Activated effector memory CD4-positive, alpha-beta T cell treated with anti-CD3 and anti-CD28 coated beads, Interleukin-2, amount 50 U/mL, for 16 hours (primary cell): ENCODE measurements at regions not wholly inside any gene's neighbourhood (a gene's known extent, or its start where the extent isn't known, plus 50 kb on each side); places are given as distances from the start of the nearest gene placed in this dataset.
"Not testable (repeated sequence)": the region's sequence is repeated elsewhere in the genome, so short reads cannot be mapped to it uniquely, and the experiment has no call there.

Experiments used
- DNase-seq: peaks from one replicate; pipeline ENCODE4 v3.0.0-alpha.2; 2020

DNA sequence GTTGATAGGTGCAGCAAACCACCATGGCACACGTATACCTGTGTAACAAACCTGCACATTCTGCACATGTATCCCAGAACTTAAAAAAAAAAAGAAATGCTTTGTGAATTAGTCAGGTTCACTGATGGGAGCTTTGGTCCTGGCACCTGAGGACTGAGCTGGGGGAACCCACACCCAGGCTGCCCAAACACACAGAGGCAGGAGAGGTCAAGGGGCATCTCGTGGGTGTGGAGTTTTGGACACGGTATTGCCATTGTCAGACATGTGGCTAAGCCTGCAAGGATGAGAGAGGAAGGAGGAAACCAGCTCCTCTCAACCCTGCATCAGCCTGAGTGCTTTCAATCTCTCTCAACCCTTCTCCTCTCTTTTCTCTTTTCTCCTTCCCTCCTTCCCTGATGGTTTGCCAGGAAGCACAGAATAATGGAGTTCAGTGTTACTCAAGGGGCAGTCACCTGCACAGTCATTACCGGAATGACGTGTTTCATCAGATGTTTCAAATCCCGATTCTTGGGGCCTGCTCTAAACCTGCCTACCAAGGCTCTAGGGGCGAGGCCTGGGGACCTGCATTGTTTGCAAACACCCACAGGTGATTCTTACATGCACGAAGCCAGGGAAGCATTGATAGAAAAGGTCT lies 89.9 kb upstream of the NEDD9 start:
- no peak for DNase-seq

GRCh38 chr6:11320914-11321597 lies 88.6 kb upstream of the NEDD9 start:
- DNase-seq: no peak

GRCh38 chr6:11318835-11319813 lies 86.7 kb upstream of the NEDD9 start:
- no peak for DNase-seq

DNA sequence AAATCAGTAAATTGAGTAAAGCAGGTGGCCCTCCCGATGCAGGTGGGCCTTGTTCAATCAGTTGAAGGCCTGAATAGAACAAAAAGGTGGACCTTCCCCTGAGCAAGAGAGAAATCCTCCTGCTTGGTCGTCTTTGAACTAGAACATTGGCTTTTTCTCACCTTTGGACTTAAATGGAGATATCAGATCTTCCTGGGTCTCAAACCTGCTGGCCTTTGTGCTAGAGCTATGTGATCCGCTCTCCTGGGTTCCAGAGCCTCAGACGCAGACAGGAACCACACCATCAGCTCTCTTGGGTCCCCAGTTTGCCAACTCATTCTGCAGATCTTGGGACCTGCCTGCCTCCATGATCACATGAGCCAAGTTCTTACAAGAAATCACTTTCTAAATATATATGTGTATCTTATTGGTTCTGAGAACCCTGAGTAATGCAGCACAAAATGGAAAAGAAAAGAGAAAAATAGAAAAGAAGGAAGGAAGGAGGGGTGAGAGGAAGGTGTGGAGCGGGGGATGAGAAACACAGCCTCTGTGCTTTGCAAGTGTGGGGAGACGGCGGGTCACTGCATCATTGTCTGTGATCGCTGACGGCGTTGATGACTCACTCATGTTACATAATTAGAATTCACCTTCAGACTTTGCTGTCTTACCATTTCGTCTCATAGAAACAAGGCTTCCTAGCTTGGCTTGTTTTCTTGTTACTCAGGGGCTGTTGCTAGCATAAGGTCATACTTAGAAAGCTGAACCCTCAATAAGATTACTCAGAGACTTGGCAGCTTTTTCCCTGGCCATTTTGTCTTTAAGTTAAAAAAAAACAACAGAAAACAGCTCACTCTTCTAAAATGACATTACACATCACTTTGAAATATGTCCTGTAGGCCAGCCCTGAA lies 85.7 kb upstream of the NEDD9 start:
- peak; percentile 89 for DNase-seq

DNA sequence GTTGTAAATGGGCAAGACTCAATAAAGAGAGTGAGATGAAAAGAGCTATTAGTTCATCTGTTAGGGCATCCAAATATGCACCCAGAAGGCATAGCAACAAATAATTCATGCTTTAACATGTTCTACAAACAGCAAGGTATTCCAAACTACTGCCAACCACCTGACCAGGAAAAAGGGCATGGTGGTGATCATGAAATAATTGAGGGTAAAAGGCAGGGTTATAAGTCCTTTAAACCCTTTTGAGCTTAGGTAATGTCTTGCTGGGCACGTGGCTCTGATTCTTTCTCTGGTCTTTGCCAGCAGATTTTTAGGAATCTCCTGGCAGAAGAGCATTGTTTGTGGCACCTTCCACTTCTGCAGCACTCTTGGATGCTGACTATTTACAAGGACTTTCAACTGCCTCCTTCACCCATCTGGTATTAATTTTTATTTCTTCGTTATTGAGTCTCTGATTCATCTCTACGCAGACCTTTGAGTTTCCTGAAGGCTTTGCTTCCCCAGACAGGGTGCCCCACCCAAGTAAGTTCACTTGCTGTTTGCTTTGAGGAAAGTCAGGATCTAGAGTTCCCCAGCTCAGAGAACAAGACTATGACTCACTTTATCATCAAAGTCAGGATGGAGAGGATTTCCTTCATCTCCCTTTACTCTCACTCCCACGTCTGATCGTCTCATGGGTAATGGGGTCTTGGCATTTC lies 83.4 kb upstream of the NEDD9 start:
- no peak for DNase-seq

- DNase-seq: no peak
These were observed 80.7 kb upstream of the NEDD9 start for GRCh38 chr6:11313207-11313606.

GRCh38 chr6:11311970-11312369 lies 79.5 kb upstream of the NEDD9 start:
- DNase-seq: no peak

DNA sequence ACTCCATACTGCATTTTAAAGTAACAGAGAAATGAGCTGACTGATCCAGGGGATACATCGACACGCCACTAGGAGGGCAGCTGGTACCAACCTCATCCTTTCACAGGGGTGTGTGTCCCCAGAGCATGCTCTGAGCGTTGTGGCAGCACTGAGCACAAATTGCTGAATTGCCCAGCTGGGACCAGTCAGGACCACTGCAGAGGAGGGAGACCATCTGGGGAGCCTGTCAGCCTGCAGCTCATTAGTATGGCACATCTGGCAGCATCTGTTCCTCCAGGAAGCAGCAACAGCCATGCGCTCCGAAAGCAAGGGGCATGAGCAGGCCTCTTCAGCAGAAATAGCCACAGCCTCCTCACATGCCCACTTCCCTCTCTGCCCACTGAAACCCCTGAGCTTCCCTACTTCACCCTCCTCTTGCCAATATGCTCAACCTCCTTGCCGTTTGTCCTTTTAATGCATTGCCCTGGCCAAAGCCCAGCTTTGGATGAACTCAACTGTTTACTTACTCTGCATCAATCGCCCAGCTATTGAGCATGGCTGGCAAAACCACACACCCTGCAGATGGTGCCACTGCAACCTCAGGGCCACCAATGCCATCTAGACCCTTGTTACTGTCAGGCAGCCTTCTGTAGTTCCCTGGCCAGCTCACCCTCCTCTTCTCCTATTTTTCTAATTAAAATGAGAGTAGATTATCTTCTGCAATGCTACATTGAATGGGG lies 77.6 kb upstream of the NEDD9 start:
- DNase-seq: no peak

DNA sequence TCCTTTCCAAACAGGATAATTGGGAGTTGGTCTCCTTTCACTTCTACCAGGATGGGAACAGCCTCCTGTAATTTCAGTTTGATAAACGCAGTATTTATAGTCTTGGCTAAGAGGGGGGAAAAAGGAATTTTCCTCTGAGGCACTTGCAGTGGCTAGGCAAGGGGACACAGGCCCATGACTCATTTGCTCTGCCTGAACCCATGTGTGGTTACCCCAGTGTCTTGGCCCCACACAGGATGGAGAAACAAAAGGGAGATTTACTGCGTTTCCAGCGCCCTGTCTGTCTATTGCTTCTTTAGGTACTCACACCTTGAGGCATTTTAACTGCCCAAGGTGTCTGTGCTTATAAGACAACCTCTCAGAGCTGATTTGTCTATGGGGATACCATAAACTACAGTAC lies 74.8 kb upstream of the NEDD9 start:
- DNase-seq: no peak

DNA sequence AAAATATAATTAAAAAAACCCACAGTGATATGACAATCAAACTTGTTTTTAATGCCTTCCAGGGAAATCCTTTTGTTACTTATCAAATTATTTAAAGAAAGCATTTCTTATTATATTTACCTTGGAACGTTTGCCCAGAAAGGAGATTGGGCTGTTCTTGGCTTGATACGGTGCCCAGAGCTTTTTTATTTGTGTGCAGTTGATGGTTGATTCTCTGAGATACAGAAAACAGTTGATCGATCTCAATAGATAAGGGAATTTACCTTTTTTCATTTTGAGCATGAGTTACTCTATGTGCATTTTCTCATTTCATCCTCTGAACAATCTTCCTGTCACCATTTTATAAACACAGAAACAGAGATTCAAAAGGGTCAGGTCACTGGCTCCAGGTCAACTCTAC lies 72.5 kb upstream of the NEDD9 start:
- DNase-seq: no peak

DNA sequence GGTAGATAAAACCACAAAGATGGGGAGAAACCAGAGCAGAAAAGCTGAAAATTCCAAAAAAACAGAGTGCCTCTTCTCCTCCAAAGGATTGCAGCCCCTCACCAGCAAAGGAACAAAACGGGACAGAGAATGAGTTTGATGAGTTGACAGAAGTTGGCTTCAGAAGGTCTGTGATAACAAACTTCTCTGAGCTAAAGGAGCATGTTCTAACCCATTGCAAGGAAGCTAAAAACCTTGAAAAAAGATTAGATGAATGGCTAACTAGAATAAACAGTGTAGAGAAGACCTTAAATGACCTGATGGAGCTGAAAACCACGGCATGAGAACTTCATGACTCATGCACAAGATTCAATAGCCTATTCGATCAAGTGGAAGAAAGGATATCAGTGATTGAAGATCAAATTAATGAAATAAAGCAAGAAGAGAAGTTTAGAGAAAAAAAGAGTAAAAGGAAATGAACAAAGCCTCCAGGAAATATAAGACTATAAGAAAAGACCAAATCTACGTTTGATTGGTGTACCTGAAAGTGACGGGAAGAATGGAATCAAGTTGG lies 67.5 kb upstream of the NEDD9 start:
- not testable (repeated sequence) for DNase-seq

DNA sequence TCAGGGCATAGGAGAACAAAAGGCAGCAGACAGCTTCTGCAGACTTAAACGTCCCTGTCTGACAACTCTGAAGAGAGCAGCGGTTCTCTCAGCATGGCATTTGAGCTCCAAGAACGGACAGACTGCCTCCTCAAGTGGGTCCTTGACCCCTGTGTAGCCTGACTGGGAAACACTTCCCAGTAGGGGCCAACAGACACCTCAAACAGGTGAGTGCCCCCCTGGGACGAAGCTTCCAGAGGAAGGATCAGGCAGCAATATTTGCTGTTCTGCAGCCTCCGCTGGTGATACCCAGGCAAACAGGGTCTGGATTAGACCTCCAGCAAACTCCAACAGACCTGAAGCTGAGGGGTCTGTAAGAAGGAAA lies 66.9 kb upstream of the NEDD9 start:
- DNase-seq: not testable (repeated sequence)

GRCh38 chr6:11298651-11299420 lies 66.4 kb upstream of the NEDD9 start:
- DNase-seq: no peak

- DNase-seq: no peak
These were observed 64.9 kb upstream of the NEDD9 start for GRCh38 chr6:11297376-11297729.

GRCh38 chr6:11296449-11297375 lies 64.2 kb upstream of the NEDD9 start:
- DNase-seq: no peak

DNA sequence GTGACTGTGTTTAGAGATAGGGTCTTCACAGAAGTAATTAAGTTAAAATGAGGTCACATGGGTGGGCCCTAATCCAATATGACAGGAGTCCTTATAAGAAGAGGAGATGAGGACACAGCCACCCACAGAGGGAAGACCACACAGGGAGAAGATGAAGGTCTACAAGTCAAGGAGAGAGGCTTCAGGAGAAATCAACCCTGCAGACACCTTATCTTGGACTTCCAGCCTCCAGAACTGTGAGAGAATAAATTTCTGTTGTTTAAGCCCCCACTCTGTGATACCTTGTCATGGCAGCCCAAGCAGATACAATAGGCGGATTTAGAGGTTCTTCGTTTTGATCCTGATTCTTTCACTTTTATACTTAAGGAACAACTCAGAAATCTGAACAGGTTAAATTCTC lies 63.5 kb upstream of the NEDD9 start:
- DNase-seq: no peak

- DNase-seq: no peak
These were observed 61.8 kb upstream of the NEDD9 start for GRCh38 chr6:11294228-11294627.

DNA sequence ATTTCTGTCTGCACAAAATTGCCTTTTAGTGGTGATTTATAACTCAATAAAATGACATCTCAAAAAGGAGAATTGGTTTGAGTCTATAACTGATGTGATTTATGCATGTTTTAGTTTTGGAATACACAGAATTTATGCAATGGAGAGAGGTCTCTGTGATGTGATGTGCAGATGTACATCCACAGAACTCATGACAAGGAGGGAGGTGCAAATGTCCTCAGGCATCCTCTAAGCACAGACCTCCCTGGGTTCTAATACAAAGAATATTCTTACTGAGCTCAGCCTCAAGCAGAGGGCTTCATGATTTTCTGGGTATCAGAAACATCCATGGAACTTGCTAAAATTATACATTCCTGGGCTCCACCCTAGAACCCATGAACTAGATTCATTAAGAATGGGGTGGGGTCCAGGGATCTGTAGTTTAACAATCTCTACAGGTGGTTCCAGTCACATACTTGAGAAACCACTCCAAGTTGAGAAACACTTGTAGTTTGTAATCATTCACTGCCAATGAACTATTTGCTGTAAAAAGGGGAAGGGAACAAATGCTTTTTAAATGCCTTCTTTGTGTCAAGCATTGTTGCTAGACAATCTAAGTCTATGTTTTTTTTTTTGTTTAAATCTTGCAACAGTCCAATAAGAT lies 60.2 kb upstream of the NEDD9 start:
- DNase-seq: no peak

DNA sequence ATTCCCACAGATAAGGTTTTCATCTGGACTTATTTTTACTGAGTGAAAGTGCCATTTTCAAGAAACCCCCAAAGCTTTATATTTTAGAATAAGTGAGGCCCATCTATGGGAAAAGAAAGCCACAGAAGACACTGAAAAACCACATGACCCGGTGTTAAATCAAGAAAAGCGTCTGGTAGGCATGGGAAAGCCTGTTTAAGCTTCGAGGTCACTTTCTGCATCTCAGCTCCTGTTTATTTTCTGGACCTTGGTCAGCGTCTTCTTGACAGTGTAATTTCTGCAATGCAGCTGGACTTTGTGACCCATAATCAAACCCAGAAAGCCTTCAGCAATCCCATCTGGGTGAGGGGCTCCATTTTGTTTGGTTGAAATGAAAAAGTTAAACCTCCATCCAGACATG lies 59.6 kb upstream of the NEDD9 start:
- DNase-seq: no peak
